Activated B cell treated with CpG ODN at 0.5 μM for 24 hours (primary cell): ENCODE measurements at regions not wholly inside any gene's neighbourhood (a gene's known extent, or its start where the extent isn't known, plus 50 kb on each side); places are given as distances from the start of the nearest gene placed in this dataset.
"Not testable (repeated sequence)": the region's sequence is repeated elsewhere in the genome, so short reads cannot be mapped to it uniquely, and the experiment has no call there.

Experiments
- ATAC-seq: fragments of 200-7000 bp; cut with Tn5 transposase; one replicate; pipeline ENCODE4 v1.10.0; 2021; ENCODE audit warnings: low read depth, mild to moderate bottlenecking, moderate library complexity
- CTCF ChIA-PET: fragments of 350-600 bp; sonication (Branson Sonifier 250); formaldehyde crosslinking; loops from one replicate; lab custom pipeline; 2021; ENCODE audit warnings: antibody characterized with exemption; lab: Charles Lee
- POLR2A ChIA-PET: fragments of 350-600 bp; sonication (Branson Sonifier 250); formaldehyde crosslinking; loops from one replicate; lab custom pipeline; 2021; ENCODE audit warnings: antibody characterized with exemption; lab: Charles Lee
- DNase-seq: peaks from one replicate; pipeline ENCODE4 v3.0.0; 2022
- H3K27ac Mint-ChIP-seq: one replicate; pipeline ENCODE4 v1.8.0; 2020; ENCODE audit warnings: mixed read lengths
- H3K27me3 Mint-ChIP-seq: one replicate; pipeline ENCODE4 v1.8.0; 2021; ENCODE audit warnings: mixed read lengths
- H3K36me3 Mint-ChIP-seq: one replicate; pipeline ENCODE4 v1.8.0; 2021; ENCODE audit warnings: low read depth, mixed read lengths
- H3K4me1 Mint-ChIP-seq: one replicate; pipeline ENCODE4 v1.8.0; 2021; ENCODE audit warnings: mixed read lengths
- H3K4me3 Mint-ChIP-seq: one replicate; pipeline ENCODE4 v1.8.0; 2020; ENCODE audit warnings: mild to moderate bottlenecking, mixed read lengths
- H3K9me3 Mint-ChIP-seq: one replicate; pipeline ENCODE4 v1.8.0; 2020; ENCODE audit warnings: mixed read lengths
- intact Hi-C: fragments of 100-400 bp; cut with micrococcal nuclease; formaldehyde crosslinking; loops from one replicate; pipeline ENCODE4 v1.15.1; 2024

DNA sequence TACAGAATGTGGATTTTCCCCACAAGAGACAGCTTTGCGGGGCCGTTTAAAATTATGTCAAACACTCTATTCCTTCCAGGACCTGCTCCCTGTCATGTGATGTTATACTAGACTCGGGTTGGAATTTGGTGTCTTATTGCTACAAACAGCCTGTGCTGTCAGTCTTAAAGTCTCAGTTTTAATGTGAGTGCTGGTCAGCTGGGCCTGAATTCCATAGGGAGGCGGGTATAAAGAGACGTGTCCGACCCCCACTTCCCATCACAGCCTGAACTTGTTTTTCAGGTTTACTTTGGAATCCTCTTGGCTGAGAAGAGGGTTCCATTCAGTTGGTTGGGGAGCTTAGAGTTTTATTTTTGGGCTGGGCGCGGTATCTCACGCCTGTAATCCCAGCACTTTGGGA is 146.5 kb upstream of the ZNF469 start:
- H3K27ac Mint-ChIP-seq, intact Hi-C loops, POLR2A ChIA-PET, H3K4me1 Mint-ChIP-seq, H3K9me3 Mint-ChIP-seq, H3K36me3 Mint-ChIP-seq, DNase-seq, CTCF ChIA-PET, H3K4me3 Mint-ChIP-seq, ATAC-seq: not testable (repeated sequence)
- H3K27me3 Mint-ChIP-seq, result peaks cover 17% of the 10 kb centered on the region

DNA sequence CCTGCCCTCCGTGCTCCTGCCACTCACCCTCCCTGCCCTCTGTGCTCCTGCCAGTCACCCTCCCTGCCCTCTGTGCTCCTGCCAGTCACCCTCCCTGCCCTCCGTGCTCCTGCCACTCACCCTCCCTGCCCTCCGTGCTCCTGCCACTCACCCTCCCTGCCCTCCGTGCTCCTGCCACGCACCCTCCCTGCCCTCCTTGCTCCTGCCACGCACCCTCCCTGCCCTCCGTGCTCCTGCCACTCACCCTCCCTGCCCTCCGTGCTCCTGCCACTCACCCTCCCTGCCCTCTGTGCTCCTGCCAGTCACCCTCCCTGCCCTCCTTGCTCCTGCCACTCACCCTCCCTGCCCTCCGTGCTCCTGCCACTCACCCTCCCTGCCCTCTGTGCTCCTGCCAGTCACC is 145.4 kb upstream of the ZNF469 start:
- CTCF ChIA-PET, H3K27ac Mint-ChIP-seq, ATAC-seq, H3K4me1 Mint-ChIP-seq, DNase-seq, H3K4me3 Mint-ChIP-seq, H3K9me3 Mint-ChIP-seq, H3K36me3 Mint-ChIP-seq, intact Hi-C loops, POLR2A ChIA-PET: not testable (repeated sequence)
- peaks cover 17% of the 10 kb centered on the region for H3K27me3 Mint-ChIP-seq

DNA sequence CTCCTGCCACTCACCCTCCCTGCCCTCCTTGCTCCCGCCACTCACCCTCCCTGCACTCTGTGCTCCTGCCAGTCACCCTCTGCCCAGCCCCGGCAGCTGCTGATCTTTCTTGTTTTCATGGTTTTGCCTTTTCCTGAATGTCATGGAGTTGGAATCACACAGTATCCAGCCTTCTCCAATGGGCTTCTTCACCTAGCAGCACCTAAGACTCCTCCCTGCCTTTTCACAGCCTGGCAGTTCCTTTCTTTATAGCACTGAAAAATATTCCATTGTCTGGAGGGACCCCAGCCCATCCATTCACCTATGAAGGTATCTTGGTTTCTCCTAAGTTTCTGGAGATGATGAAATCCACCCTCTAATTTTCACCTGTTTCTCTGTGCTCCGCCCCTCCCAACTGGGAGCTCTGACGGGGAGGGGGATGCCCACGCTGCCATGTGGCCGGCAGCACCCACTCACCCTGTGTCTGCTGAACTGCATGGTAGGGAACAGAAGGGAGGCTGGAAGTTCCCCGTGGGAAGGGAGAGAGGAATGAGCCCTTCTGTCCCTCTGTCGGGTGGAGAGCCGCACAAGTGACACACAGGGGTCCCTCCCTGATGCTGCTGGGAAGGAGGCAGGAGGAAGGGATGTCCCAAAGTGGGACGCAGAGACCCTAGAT is 144.9 kb upstream of the ZNF469 start:
- DNase-seq, H3K4me3 Mint-ChIP-seq, H3K36me3 Mint-ChIP-seq, CTCF ChIA-PET, intact Hi-C loops, H3K27ac Mint-ChIP-seq, ATAC-seq, H3K9me3 Mint-ChIP-seq, POLR2A ChIA-PET, H3K4me1 Mint-ChIP-seq: not testable (repeated sequence)
- H3K27me3 Mint-ChIP-seq, result peaks cover 17% of the 10 kb centered on the region

DNA sequence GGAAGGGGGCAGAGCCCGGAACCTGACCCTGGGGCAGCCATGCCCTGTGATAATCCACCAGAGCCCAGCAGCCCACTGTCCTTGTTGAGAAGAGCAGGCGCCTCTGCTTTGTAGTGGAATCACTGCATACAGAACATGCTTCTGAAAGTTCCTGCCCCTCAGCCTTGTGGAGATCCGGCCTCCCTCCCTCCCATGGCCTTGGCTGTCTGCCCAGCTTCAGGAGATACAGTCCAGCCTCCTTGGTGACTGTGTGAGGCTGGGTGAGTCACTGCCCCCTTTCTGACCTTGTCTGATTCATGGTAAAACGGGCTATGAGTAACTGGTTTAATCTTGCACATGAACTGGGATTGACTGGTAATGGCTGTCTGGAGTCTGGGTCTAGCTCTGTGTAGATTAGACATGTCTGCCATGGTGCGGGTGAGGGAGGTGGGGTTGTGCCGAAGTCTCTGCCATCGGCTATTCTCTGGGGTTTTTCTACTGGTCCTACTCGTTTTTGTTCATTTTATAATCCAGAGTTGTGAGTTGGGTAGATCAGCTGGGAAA is 144.0 kb upstream of the ZNF469 start:
- ATAC-seq, CTCF ChIA-PET, H3K4me3 Mint-ChIP-seq, H3K27ac Mint-ChIP-seq, intact Hi-C loops, POLR2A ChIA-PET, H3K9me3 Mint-ChIP-seq, H3K36me3 Mint-ChIP-seq, DNase-seq, H3K4me1 Mint-ChIP-seq: not testable (repeated sequence)
- H3K27me3 Mint-ChIP-seq, result peaks cover 17% of the 10 kb centered on the region

DNA sequence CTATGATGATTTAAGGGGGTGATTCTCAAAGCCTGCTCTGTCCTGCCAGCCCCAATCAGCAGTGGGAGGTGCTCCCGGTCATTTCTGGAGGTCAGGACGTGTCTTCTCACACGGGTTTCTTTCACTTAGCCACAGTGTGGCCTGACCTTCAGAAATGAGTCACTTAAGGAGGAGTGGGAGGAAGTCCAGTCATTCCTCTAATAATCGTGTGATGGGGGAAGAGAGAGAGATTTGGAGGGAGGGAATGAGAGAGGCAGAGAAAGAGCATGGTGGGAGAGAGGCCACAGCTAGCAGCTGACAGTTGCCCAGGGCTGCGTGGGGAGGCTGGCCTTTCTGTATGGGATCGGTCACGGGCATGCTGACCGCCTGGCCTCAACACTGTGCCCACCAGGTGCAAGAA is 142.6 kb upstream of the ZNF469 start:
- CTCF ChIA-PET, H3K4me1 Mint-ChIP-seq, H3K9me3 Mint-ChIP-seq, DNase-seq, H3K36me3 Mint-ChIP-seq, ATAC-seq, intact Hi-C loops, H3K27ac Mint-ChIP-seq, POLR2A ChIA-PET, H3K4me3 Mint-ChIP-seq: not testable (repeated sequence)
- H3K27me3 Mint-ChIP-seq, result peaks cover 15% of the 10 kb centered on the region

DNA sequence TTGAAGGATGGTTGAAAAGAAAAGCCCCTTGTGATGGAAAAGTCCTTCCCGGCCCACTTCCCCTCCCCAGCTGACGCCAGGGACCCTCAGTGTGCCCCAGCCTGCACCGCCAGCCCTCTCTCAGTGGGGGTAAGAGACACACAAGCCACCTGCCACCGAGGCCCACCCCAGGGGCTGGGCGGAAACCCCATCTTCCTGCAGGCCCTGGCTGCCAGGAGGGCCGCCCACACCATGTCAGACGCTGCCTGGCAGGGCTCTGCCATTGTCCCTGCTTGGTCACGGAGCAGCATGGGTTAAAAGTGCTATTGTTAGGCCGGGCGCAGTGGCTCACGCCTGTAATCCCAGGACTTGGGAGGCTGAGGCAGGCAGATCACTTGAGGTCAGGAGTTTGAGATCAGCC is 142.0 kb upstream of the ZNF469 start:
- H3K36me3 Mint-ChIP-seq, H3K4me1 Mint-ChIP-seq: not testable (repeated sequence)

DNA sequence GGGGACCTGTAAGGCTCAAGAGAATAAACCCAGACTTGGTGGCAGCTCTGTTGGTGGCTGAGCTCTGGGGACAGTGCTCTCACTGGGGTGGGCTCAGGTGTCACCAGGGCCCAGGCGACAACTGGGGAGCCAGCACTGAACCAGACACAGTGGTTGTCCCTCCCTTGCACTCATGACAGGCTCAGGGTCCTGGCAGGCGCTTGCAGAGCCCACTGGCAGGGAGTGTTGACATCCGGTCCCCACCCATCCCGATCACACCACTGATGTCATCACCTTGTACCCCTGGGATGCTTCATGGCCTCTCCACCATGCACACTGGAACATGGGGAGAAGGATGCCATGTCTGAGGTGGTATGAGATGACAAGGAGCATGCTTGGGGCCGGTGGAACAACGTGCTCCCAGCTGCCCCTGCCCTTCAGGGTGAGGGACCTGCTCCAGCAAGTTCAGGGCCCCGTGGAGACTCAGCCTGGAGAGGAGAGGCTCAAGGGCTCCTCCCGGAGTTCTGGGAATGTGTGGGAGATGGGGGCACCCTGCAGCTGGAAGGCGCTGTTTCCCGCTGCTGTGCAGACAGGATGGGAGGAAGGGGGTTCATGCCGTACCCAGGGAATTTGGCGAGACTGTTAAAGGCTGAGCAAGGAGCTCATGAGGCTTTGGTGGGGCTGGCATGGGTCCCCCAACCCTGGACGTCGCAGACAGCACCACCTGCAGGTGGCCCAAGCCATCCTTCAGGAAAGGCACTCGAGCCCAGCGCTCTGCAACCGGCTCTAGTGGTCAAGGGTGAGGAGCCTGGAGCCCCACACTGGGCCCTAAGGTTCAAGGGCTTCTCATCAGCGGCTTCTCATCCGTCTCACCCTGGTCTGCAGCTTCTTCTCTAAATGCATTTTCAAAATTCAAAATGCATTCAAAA is 141.1 kb upstream of the ZNF469 start:
- H3K4me3 Mint-ChIP-seq, intact Hi-C loops, POLR2A ChIA-PET, CTCF ChIA-PET, H3K27ac Mint-ChIP-seq, DNase-seq, H3K9me3 Mint-ChIP-seq, H3K4me1 Mint-ChIP-seq, H3K36me3 Mint-ChIP-seq, H3K27me3 Mint-ChIP-seq, ATAC-seq: not testable (repeated sequence)

More for the DNA sequence above, 142.0 kb upstream of the ZNF469 start:
- POLR2A ChIA-PET, H3K9me3 Mint-ChIP-seq, ATAC-seq, CTCF ChIA-PET, intact Hi-C loops, H3K4me3 Mint-ChIP-seq, DNase-seq, H3K27ac Mint-ChIP-seq: not testable (repeated sequence)
- peaks cover 11% of the 10 kb centered on the region for H3K27me3 Mint-ChIP-seq

DNA sequence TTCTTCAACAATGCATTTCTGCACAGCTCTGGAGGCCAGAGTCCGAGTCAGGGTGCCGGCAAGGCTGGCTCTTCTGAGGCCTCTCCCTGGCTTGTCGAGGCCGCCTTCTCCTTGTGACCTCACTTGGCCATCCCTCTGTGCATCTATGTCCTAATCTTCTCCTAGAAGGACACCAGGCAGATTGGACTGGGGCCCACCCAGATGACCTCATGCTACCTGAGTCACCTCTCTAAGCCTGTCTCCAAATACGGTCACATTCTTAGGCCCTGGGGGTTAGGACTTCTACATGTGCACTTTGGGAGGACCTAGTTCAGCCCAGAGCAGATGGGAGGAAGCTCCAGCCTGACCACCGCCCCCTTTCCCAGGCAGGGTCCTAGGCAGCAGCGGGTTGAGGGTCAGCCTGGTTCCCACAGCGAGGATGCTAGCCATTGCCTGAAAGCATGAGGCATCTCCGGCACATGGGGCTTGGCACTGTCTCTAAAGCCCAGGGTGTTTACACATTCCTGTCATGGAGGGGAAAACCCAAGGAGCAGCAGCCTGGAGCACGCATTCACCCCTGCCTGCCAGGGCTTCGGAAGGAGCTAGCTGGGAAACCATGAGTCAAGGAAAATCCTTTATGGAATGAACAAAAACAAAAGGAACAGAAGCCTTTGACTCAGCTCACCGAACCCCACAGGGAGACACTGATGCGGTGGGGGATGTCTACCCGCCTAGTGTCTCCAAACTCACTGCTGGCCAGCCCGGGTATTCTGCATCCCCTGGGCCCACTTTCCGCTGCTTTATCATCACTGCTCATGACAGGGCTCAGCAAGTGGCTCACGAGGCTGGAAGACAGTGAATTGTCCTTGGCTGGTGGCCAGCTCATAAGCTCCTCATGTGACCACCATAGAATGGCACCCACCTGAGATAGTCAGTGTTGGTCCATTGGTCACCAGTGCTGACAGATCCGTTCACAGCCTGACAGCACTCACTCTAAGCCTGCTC is 140.2 kb upstream of the ZNF469 start:
- H3K36me3 Mint-ChIP-seq, intact Hi-C loops, H3K27ac Mint-ChIP-seq, ATAC-seq, H3K27me3 Mint-ChIP-seq, DNase-seq, H3K4me1 Mint-ChIP-seq, H3K9me3 Mint-ChIP-seq, H3K4me3 Mint-ChIP-seq, CTCF ChIA-PET, POLR2A ChIA-PET: not testable (repeated sequence)

DNA sequence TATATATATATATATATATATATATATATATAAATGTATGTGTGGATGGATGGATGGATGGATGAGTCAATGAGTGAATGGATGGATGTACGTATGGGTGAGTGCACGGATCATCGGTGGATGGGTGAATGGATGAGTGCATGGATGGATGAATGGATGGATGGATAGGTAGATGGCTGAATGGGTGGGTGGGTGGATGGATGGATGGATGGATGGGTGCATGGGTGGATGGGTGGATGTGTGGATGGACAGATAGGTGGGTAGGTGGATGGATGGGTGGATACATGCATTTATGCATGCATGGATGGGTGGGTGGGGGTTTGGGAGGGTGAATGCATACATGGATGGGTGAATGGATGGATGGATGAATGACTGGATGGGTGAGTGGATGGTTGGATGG is 138.8 kb upstream of the ZNF469 start:
- H3K4me3 Mint-ChIP-seq, H3K27me3 Mint-ChIP-seq, H3K4me1 Mint-ChIP-seq, H3K36me3 Mint-ChIP-seq, intact Hi-C loops, POLR2A ChIA-PET, H3K27ac Mint-ChIP-seq, H3K9me3 Mint-ChIP-seq, DNase-seq, ATAC-seq, CTCF ChIA-PET: not testable (repeated sequence)

DNA sequence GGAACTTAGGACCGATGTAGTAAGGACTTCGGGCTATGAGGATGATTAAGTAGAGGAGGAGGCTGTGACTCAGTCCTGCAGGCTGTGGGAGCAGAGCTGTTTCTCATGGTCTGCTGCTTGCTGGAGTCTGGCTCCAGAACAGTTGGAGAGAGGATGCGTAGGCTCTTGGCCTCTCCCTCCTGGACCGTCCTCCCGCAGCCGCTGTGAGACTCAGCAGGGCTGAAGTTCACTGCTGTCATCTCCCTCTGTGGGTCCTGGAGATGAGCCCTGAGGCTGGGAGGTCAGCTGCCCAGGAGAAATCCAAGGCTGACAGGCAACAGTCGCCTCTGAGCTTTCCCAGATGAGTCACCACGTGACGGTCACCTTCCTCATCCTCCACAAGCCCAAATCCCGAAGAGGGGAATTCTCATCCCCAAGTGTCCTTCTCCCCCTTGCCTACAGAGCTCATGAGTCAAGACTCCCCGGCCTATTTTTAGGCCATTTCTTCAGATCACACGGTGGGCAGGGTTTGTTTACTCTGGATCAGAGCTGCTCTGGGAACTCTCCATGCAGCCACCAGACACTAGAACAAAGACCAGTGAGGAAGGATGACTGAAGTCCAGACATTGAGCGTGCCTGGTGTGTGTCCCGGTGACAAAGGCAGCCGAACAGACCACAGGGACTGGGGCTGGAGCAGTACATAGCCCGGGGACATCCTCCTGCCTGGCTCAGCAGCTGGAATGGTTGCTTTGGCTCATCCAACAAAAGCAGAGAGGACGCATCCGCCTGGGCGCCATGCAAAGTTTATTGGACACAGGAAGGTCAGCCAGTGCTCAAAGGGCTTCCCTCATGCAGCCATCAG is 137.3 kb upstream of the ZNF469 start:
- H3K36me3 Mint-ChIP-seq, ATAC-seq, intact Hi-C loops, H3K27me3 Mint-ChIP-seq, H3K9me3 Mint-ChIP-seq, H3K4me3 Mint-ChIP-seq, POLR2A ChIA-PET, CTCF ChIA-PET, H3K4me1 Mint-ChIP-seq, H3K27ac Mint-ChIP-seq, DNase-seq: not testable (repeated sequence)
